IPS-18c (cell line): ENCODE measurements at regions not wholly inside any gene's neighbourhood (a gene's known extent, or its start where the extent isn't known, plus 50 kb on each side); places are given as distances from the start of the nearest gene placed in this dataset.

Experiments
- H3K4me3 ChIP-seq: 2 replicates; pipeline ENCODE4 v1.7.0; 2013; ENCODE audit warnings: low read depth, mild to moderate bottlenecking, low read length, moderate library complexity; ENCODE audit not compliant: insufficient read depth
- H3K9me3 ChIP-seq: one replicate; pipeline ENCODE4 v1.6.1; 2013; ENCODE audit warnings: mild to moderate bottlenecking, low read length, moderate library complexity; ENCODE audit not compliant: control insufficient read depth, insufficient read depth

GRCh38 chr2:77920838-77921366, 398.7 kb upstream of the LRRTM4 start:
- H3K4me3 ChIP-seq = no peak overlapping the region
- H3K9me3 ChIP-seq = no peaks in the 10 kb centered on the region

GRCh38 chr2:77922567-77922966, 400.4 kb upstream of the LRRTM4 start:
- no peaks in the 10 kb centered on the region for H3K9me3 ChIP-seq

GRCh38 chr2:77937366-77937765, 415.2 kb upstream of the LRRTM4 start:
- Histone ChIP-seq H3K4me3 (no peak overlapping the region), H3K9me3 (no peaks in the 10 kb centered on the region)

More at GRCh38 chr2:77922567-77922966, 400.4 kb upstream of the LRRTM4 start:
- no peak overlapping the region for H3K4me3 ChIP-seq

- H3K9me3 ChIP-seq = no peaks in the 10 kb centered on the region
- H3K4me3 ChIP-seq = no peak overlapping the region
These were observed 416.3 kb upstream of the LRRTM4 start for GRCh38 chr2:77938462-77938861.

- no peak overlapping the region for H3K4me3 ChIP-seq
- H3K9me3 ChIP-seq = no peaks in the 10 kb centered on the region
These were observed 417.2 kb upstream of the LRRTM4 start for GRCh38 chr2:77939370-77939769.

- H3K9me3 ChIP-seq = no peaks in the 10 kb centered on the region
- H3K4me3 ChIP-seq = no peak overlapping the region
These were observed 417.6 kb upstream of the LRRTM4 start for GRCh38 chr2:77939801-77940200.

- Histone ChIP-seq H3K4me3 (no peak overlapping the region), H3K9me3 (no peaks in the 10 kb centered on the region)
These were observed 432.8 kb upstream of the LRRTM4 start for GRCh38 chr2:77954931-77955330.

GRCh38 chr2:77962943-77963342, 440.8 kb upstream of the LRRTM4 start:
- H3K4me3 ChIP-seq = no peak overlapping the region

GRCh38 chr2:77977471-77978063, 455.4 kb upstream of the LRRTM4 start:
- H3K9me3 ChIP-seq = peaks cover 2% of the 10 kb centered on the region
- H3K4me3 ChIP-seq = no peak overlapping the region

More at GRCh38 chr2:77962943-77963342, 440.8 kb upstream of the LRRTM4 start:
- H3K9me3 ChIP-seq = no peaks in the 10 kb centered on the region

GRCh38 chr2:77995161-77995560, 473.0 kb upstream of the LRRTM4 start:
- H3K9me3 ChIP-seq = no peaks in the 10 kb centered on the region
- no peak overlapping the region for H3K4me3 ChIP-seq

GRCh38 chr2:77999376-77999775, 477.2 kb upstream of the LRRTM4 start:
- H3K4me3 ChIP-seq = no peak overlapping the region
- H3K9me3 ChIP-seq = peaks cover 2% of the 10 kb centered on the region

- H3K9me3 ChIP-seq = no peaks in the 10 kb centered on the region
- H3K4me3 ChIP-seq = no peak overlapping the region
These were observed 487.1 kb upstream of the LRRTM4 start for GRCh38 chr2:78009289-78009688.

GRCh38 chr2:78011251-78011650, 489.1 kb upstream of the LRRTM4 start:
- Histone ChIP-seq H3K9me3 (no peaks in the 10 kb centered on the region), H3K4me3 (no peak overlapping the region)

GRCh38 chr2:78020491-78020890, 498.3 kb upstream of the LRRTM4 start:
- Histone ChIP-seq H3K9me3 (peaks cover 2% of the 10 kb centered on the region), H3K4me3 (no peak overlapping the region)

- no peak overlapping the region for H3K4me3 ChIP-seq
- peaks cover 2% of the 10 kb centered on the region for H3K9me3 ChIP-seq
These were observed 501.2 kb upstream of the LRRTM4 start for GRCh38 chr2:78023356-78023755.

GRCh38 chr2:78024996-78025395, 502.8 kb upstream of the LRRTM4 start:
- Histone ChIP-seq H3K4me3 (no peak overlapping the region), H3K9me3 (peaks cover 2% of the 10 kb centered on the region)

GRCh38 chr2:78029392-78029995, 507.3 kb upstream of the LRRTM4 start:
- no peaks in the 10 kb centered on the region for H3K9me3 ChIP-seq
- no peak overlapping the region for H3K4me3 ChIP-seq

GRCh38 chr2:78034706-78035105, 512.5 kb upstream of the LRRTM4 start:
- no peak overlapping the region for H3K4me3 ChIP-seq
- no peaks in the 10 kb centered on the region for H3K9me3 ChIP-seq

GRCh38 chr2:78035804-78036203, 513.6 kb upstream of the LRRTM4 start:
- Histone ChIP-seq H3K4me3 (no peak overlapping the region), H3K9me3 (no peaks in the 10 kb centered on the region)
